ENCODE measurements at regions not wholly inside any gene's neighbourhood (a gene's known extent, or its start where the extent isn't known, plus 50 kb on each side); places are given as distances from the start of the nearest gene placed in this dataset.

- TF ChIP-seq CTCF (IDR thresholded peaks at IDR 0.05) (no peak), POLR2A (IDR thresholded peaks at IDR 0.05) (no peak)
These were observed 821.8 kb upstream of the AGA start for GRCh38 chr4:178264001-178264400.
